Thoracic aorta (tissue), 2 donors: ENCODE measurements at regions not wholly inside any gene's neighbourhood (a gene's known extent, or its start where the extent isn't known, plus 50 kb on each side); places are given as distances from the start of the nearest gene placed in this dataset.

ENCODE experiments used
- ATAC-seq: fragments of 150-250 bp; one replicate; pipeline ENCODE4 v1.8.0; 2017; ENCODE audit warnings: low read depth; ENCODE audit not compliant: insufficient number of reproducible peaks, low FRiP score
- DNase-seq: peaks from one replicate; pipeline ENCODE4 v3.0.0-alpha.2; 2020; ENCODE audit warnings: low spot score
- H3K27ac ChIP-seq, 2 donors: fragments of 200-600 bp; sonication (generic); 1 replicate in 1 of 2; 2 replicates in 1 of 2; pipeline ENCODE4 v1.5.1; 2016; ENCODE audit warnings: mild to moderate bottlenecking in 2 of 2, moderate library complexity in 2 of 2
- H3K27me3 ChIP-seq: fragments of 200-600 bp; sonication (generic); replicated peaks from 2 replicates; pipeline ENCODE4 v1.6.0; 2016; ENCODE audit warnings: mild to moderate bottlenecking; ENCODE audit not compliant: insufficient read depth
- H3K36me3 ChIP-seq: fragments of 200-600 bp; sonication (generic); one replicate; pipeline ENCODE4 v1.5.1; 2016
- H3K4me1 ChIP-seq, 2 donors: fragments of 200-600 bp; sonication (generic); 1 replicate in 1 of 2; 2 replicates in 1 of 2; pipeline versions ENCODE4 v1.5.1 to v1.6.0; 2016; ENCODE audit warnings: low read depth in 2 of 2, mild to moderate bottlenecking in 1 of 2; ENCODE audit not compliant: control insufficient read depth in 1 of 2
- H3K4me3 ChIP-seq: fragments of 200-600 bp; sonication (generic); 2 replicates; pipeline ENCODE4 v1.5.1; 2016; ENCODE audit warnings: mild to moderate bottlenecking
- H3K9me3 ChIP-seq: fragments of 200-600 bp; sonication (generic); 2 replicates; pipeline ENCODE4 v1.5.1; 2016
- CTCF ChIP-seq: fragments of 200-600 bp; sonication (generic); IDR thresholded peaks from one replicate; pipeline ENCODE4 v1.5.1; 2019; ENCODE audit warnings: antibody characterized with exemption

- ATAC-seq (peak; percentile 30), DNase-seq (no peak)
- H3K27me3 ChIP-seq: no peaks in the 10 kb centered on the region
- H3K4me3 ChIP-seq: peak overlapping the region; percentile 6
- no peaks in the 10 kb centered on the region for H3K9me3 ChIP-seq
- H3K4me1 ChIP-seq: peaks cover 54 to 88% of the 10 kb centered on the region in 2 donors
- TF ChIP-seq CTCF: no peak
- peak overlapping the region; percentile 90 to 96 for H3K27ac ChIP-seq
- peaks cover 4% of the 10 kb centered on the region for H3K36me3 ChIP-seq
These were observed 264.2 kb downstream of the SEC14L1 start for GRCh38 chr17:77404812-77405581.

GRCh38 chr17:77405867-77406732, 265.3 kb downstream of the SEC14L1 start:
- H3K4me3 ChIP-seq: no peak overlapping the region
- TF ChIP-seq CTCF: no peak
- no peak for DNase-seq
- no peaks in the 10 kb centered on the region for H3K9me3 ChIP-seq
- peaks cover 55 to 88% of the 10 kb centered on the region in 2 donors for H3K4me1 ChIP-seq
- no peaks in the 10 kb centered on the region for H3K27me3 ChIP-seq
- ATAC-seq: no peak
- peaks cover 4% of the 10 kb centered on the region for H3K36me3 ChIP-seq
- peak overlapping the region; percentile 90 to 96 for H3K27ac ChIP-seq

- TF ChIP-seq CTCF: no peak
- no peaks in the 10 kb centered on the region for H3K36me3 ChIP-seq
- no peak for DNase-seq
- peak overlapping the region; percentile 94 to 96 for H3K27ac ChIP-seq
- no peaks in the 10 kb centered on the region for H3K9me3 ChIP-seq
- peaks cover 64 to 94% of the 10 kb centered on the region in 2 donors for H3K4me1 ChIP-seq
- peak; percentile 25 for ATAC-seq
- no peak overlapping the region for H3K4me3 ChIP-seq
- no peaks in the 10 kb centered on the region for H3K27me3 ChIP-seq
These were observed 266.8 kb downstream of the SEC14L1 start for GRCh38 chr17:77407321-77408277.

GRCh38 chr17:77408284-77408683, 267.5 kb downstream of the SEC14L1 start:
- Histone ChIP-seq H3K27me3 (no peaks in the 10 kb centered on the region), H3K27ac (peak overlapping the region; percentile 94 to 96), H3K4me1 (peaks cover 64 to 91% of the 10 kb centered on the region in 2 donors), H3K36me3 (no peaks in the 10 kb centered on the region), H3K4me3 (no peak overlapping the region), H3K9me3 (no peaks in the 10 kb centered on the region)
- no peak for ATAC-seq
- TF ChIP-seq CTCF: no peak
- DNase-seq: no peak
